ENCODE measurements at regions not wholly inside any gene's neighbourhood (a gene's known extent, or its start where the extent isn't known, plus 50 kb on each side); places are given as distances from the start of the nearest gene placed in this dataset.

DNA sequence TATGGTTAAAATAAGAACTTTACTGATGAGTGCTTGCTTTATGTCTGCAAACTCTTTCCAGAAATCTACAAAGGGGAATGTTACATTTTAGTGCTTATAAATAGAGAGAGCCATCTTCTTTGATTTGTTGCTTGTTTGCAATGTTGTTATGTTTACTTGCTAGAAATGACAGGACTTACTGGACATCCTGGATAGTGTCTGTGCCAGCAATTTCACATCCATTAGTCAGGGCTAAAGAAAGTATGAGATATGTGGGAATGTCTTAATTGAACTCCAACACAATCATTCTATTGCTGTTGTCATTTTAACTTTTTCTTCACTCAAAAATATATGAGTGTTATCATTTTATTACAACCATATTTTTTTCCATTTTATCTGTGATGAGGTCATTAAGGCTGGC, 453.2 kb downstream of the TNS3 start:
- Histone ChIP-seq H3K9me3 (ENCODE audit: control insufficient read depth, insufficient read depth, low read length) (0 out of 2 replicates have a peak, but pooled peaks cover 3% of the 10 kb centered on the region), H3K27ac (ENCODE audit: low read depth, low read length) (no peak overlapping the region), H3K27me3 (ENCODE audit: control insufficient read depth, insufficient read depth, low read length) (no peaks in the 10 kb centered on the region), H3K4me3 (ENCODE audit: low read depth, low read length) (no peak overlapping the region)
- TF ChIP-seq CTCF (IDR thresholded peaks at IDR 0.05; ENCODE audit: low read depth, low read length) = no peak
- ChIA-PET POLR2A (no interaction called here), CTCF (interaction anchor here (1.1 to 1.7 kb wide), 2 partner anchors 28 to 1206 kb away, joined by 3 to 5 read pairs; no protein-coding TSS in a partner anchor)
- DNase-seq (ENCODE audit: low read depth, low spot score) = no peak

- DNase-seq (ENCODE audit: low read depth, low spot score) = no peak
- H3K4me3 ChIP-seq (ENCODE audit: low read depth, low read length) = no peak overlapping the region
- TF ChIP-seq CTCF (IDR thresholded peaks at IDR 0.05; ENCODE audit: low read depth, low read length) = no peak
- no peaks in the 10 kb centered on the region for H3K27me3 ChIP-seq (ENCODE audit: control insufficient read depth, insufficient read depth, low read length)
- no peak overlapping the region for H3K27ac ChIP-seq (ENCODE audit: low read depth, low read length)
- ChIA-PET CTCF (no interaction called here), POLR2A (no interaction called here)
- H3K9me3 ChIP-seq (ENCODE audit: control insufficient read depth, insufficient read depth, low read length) = 0 out of 2 replicates have a peak, but pooled peaks cover 3% of the 10 kb centered on the region
These were observed 456.4 kb downstream of the TNS3 start for GRCh38 chr7:47125529-47125928.

DNA sequence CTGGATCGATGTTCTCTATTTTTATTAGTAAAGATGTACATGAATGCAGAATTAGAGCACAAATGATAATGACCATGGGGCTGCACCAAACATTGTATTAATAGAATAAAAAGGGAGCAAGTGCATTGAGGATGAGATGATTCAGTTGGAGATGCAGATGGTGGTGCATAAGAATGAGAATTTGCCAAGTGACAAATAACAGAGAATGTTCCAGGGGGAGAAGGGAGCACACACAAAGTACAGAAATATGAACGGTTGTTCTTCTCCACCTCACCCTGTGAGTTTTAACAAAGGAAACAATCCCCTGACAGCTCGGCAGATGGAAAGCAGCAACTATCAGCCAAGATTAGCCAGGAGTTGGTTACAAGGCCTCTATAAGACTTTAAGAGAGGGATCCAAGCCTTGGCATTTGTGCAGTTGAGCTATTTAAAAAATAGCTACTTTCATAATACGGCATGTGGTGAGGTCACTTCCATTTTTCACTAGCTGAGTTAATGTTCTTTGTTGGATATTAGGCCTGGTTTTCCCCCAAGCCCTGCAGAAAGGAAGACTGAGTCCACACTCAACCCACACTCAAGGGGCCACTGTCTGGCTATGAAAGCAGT, 462.5 kb downstream of the TNS3 start:
- H3K9me3 ChIP-seq (ENCODE audit: control insufficient read depth, insufficient read depth, low read length) = no peaks in the 10 kb centered on the region
- no peak for TF ChIP-seq CTCF (IDR thresholded peaks at IDR 0.05; ENCODE audit: low read depth, low read length)
- POLR2A ChIA-PET = interaction anchor here (0.6 kb wide), 1 partner anchor 265 kb away, joined by 4 read pairs; no protein-coding TSS in a partner anchor
- CTCF ChIA-PET = no interaction called here
- no peak overlapping the region for H3K4me3 ChIP-seq (ENCODE audit: low read depth, low read length)
- DNase-seq (ENCODE audit: low read depth, low spot score) = no peak
- H3K27me3 ChIP-seq (ENCODE audit: control insufficient read depth, insufficient read depth, low read length) = peaks cover 3% of the 10 kb centered on the region
- H3K27ac ChIP-seq (ENCODE audit: low read depth, low read length) = no peak overlapping the region

DNA sequence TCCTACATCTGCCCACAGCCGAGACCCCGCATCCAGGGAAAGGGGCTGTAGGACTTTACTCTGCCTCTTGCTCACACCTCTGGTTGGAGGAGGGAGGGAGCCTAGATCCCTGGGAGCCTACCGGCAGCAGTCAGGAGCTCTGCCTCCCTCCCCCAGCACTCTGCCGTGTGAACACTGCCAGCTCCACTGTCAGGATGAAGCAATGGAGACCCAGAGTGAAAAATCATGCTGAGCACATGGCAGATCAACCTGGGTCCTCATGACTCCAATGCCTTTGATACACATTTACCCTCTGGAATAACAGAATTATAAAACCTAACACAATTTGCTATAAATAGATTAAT, 477.7 kb downstream of the TNS3 start:
- H3K27ac ChIP-seq (ENCODE audit: low read depth, low read length) = no peak overlapping the region
- ChIA-PET CTCF (interaction anchor here (0.8 kb wide), 1 partner anchor 1186 kb away, joined by 3 read pairs; no protein-coding TSS in a partner anchor), POLR2A (no interaction called here)
- no peaks in the 10 kb centered on the region for H3K27me3 ChIP-seq (ENCODE audit: control insufficient read depth, insufficient read depth, low read length)
- no peaks in the 10 kb centered on the region for H3K9me3 ChIP-seq (ENCODE audit: control insufficient read depth, insufficient read depth, low read length)
- no peak overlapping the region for H3K4me3 ChIP-seq (ENCODE audit: low read depth, low read length)
- no peak for TF ChIP-seq CTCF (IDR thresholded peaks at IDR 0.05; ENCODE audit: low read depth, low read length)
- no peak for DNase-seq (ENCODE audit: low read depth, low spot score)

- ChIA-PET CTCF (interaction anchor here (0.8 kb wide), 1 partner anchor 1186 kb away, joined by 3 read pairs; no protein-coding TSS in a partner anchor), POLR2A (no interaction called here)
- TF ChIP-seq CTCF (IDR thresholded peaks at IDR 0.05; ENCODE audit: low read depth, low read length) = no peak
- DNase-seq (ENCODE audit: low read depth, low spot score) = no peak
- H3K4me3 ChIP-seq (ENCODE audit: low read depth, low read length) = no peak overlapping the region
- H3K9me3 ChIP-seq (ENCODE audit: control insufficient read depth, insufficient read depth, low read length) = no peaks in the 10 kb centered on the region
- no peaks in the 10 kb centered on the region for H3K27me3 ChIP-seq (ENCODE audit: control insufficient read depth, insufficient read depth, low read length)
- no peak overlapping the region for H3K27ac ChIP-seq (ENCODE audit: low read depth, low read length)
These were observed 478.3 kb downstream of the TNS3 start for GRCh38 chr7:47103498-47104205.
